Ovary (tissue), 7 donors: ENCODE measurements at regions not wholly inside any gene's neighbourhood (a gene's known extent, or its start where the extent isn't known, plus 50 kb on each side); places are given as distances from the start of the nearest gene placed in this dataset.

Source experiments
- DNase-seq, 5 donors: peaks; one replicate each; pipeline ENCODE4 v3.0.0-alpha.2; 2019 to 2020
- H3K27ac ChIP-seq, 2 donors: fragments of 200-600 bp; one replicate each; pipeline versions ENCODE4 v1.5.1 to v1.8.0; 2019 to 2022
- H3K27me3 ChIP-seq: fragments of 200-600 bp; one replicate; pipeline ENCODE4 v1.8.0; 2022
- H3K36me3 ChIP-seq: fragments of 200-600 bp; sonication (generic); one replicate; pipeline ENCODE4 v1.5.1; 2019
- H3K4me1 ChIP-seq: one replicate; pipeline ENCODE4 v1.8.1; 2013; ENCODE audit warnings: mild to moderate bottlenecking, moderate library complexity; ENCODE audit not compliant: insufficient read depth
- H3K4me3 ChIP-seq: fragments of 200-600 bp; sonication (generic); one replicate; pipeline ENCODE4 v1.5.1; 2017
- H3K9me3 ChIP-seq, 2 donors: fragments of 200-600 bp in 1 of 2; sonication (generic) in 1 of 2; one replicate each; pipeline versions ENCODE4 v1.5.1 to v1.8.1; 2013 to 2019; ENCODE audit warnings: mild to moderate bottlenecking in 1 of 2, moderate library complexity in 1 of 2
- CTCF ChIP-seq, 3 donors: fragments of 450-650 bp in 2 of 3; fragments of 200-600 bp in 1 of 3; IDR thresholded peaks; one replicate each; pipeline versions ENCODE4 v1.5.1 to v1.8.0; 2016 to 2022; ENCODE audit warnings: antibody characterized with exemption in 3 of 3, mild to moderate bottlenecking in 1 of 3
- EP300 ChIP-seq: sonication (generic); formaldehyde crosslinking; IDR thresholded peaks from one replicate; pipeline ENCODE4 v1.6.1; 2017; ENCODE audit warnings: antibody characterized with exemption
- POLR2A ChIP-seq: fragments of 450-650 bp; IDR thresholded peaks from one replicate; pipeline ENCODE4 v1.6.1; 2017; ENCODE audit warnings: antibody characterized with exemption, mild to moderate bottlenecking, moderate library complexity
- WGBS, 3 donors: extraction: QIAGEN DNeasy Blood & Tissue Kit in 1 of 3; methylation state at CpG; one replicate each; pipeline versions ENCODE4 v1.1.5 to v1.1.7; 2013 to 2017; 5-methylcytosine and 5-hydroxymethylcytosine counted together
- intact Hi-C, 4 donors: fragments of 100-400 bp; cut with DNase I; formaldehyde crosslinking; loops; one replicate each; pipeline versions ENCODE4 v1.11.0 to v1.15.1; 2022 to 2023
- donor health status: DM: no; HTN: no; CAD: no; lungs with moderate emphysema.
- donor health status: DM: no; HTN: no; CAD: no.
- donor health status: Bipolar disorder and iron deficiency.
- donor health status: DM: no; HTN: no; CAD: no.
- donor health status: DM: yes; HTN: yes; CAD: no.

GRCh38 chr13:104375614-104376013 is 1309.4 kb upstream of the SLC10A2 start:
- Histone ChIP-seq H3K27ac (no peak overlapping the region), H3K4me3 (no peak overlapping the region), H3K9me3 (no peaks in the 10 kb centered on the region), H3K4me1 (no peaks in the 10 kb centered on the region), H3K27me3 (no peaks in the 10 kb centered on the region), H3K36me3 (no peaks in the 10 kb centered on the region)
- intact Hi-C loops: no loop called here
- DNase-seq: no peak
- WGBS, 3 donors: 42 to 63% (median 49%) methylated on average over 1 of the region's 1 CpG
- TF ChIP-seq EP300 (no peak), POLR2A (no peak), CTCF (IDR thresholded peaks at IDR 0.05) (no peak)

GRCh38 chr13:104372095-104372655 is 1306.0 kb upstream of the SLC10A2 start:
- H3K4me3 ChIP-seq: no peak overlapping the region
- H3K4me1 ChIP-seq: no peaks in the 10 kb centered on the region
- no peaks in the 10 kb centered on the region for H3K36me3 ChIP-seq
- H3K9me3 ChIP-seq: no peaks in the 10 kb centered on the region
- TF ChIP-seq CTCF (IDR thresholded peaks at IDR 0.05) (no peak), POLR2A (no peak)
- no peak for DNase-seq
- no peaks in the 10 kb centered on the region for H3K27me3 ChIP-seq
- 23 to 32% (median 27%) methylated on average over 6 of the region's 6 CpGs for WGBS, 3 donors
- no peak overlapping the region for H3K27ac ChIP-seq
- intact Hi-C loops: no loop called here

GRCh38 chr13:104365430-104365829 is 1299.2 kb upstream of the SLC10A2 start:
- H3K9me3 ChIP-seq: no peaks in the 10 kb centered on the region
- H3K27ac ChIP-seq: no peak overlapping the region
- no peak for DNase-seq
- no peaks in the 10 kb centered on the region for H3K36me3 ChIP-seq
- TF ChIP-seq POLR2A: no peak
- no peak for TF ChIP-seq EP300
- intact Hi-C loops: no loop called here
- no peaks in the 10 kb centered on the region for H3K27me3 ChIP-seq
- 75 to 78% (median 77%) methylated on average over 2 of the region's 2 CpGs for WGBS, 3 donors
- no peaks in the 10 kb centered on the region for H3K4me1 ChIP-seq
- H3K4me3 ChIP-seq: no peak overlapping the region

- WGBS, 3 donors: 49 to 71% (median 51%) methylated on average over 9 of the region's 9 CpGs
- H3K27ac ChIP-seq: no peak overlapping the region
- intact Hi-C loops: no loop called here
- H3K9me3 ChIP-seq: no peaks in the 10 kb centered on the region
- no peak for DNase-seq
- H3K27me3 ChIP-seq: no peaks in the 10 kb centered on the region
- no peak overlapping the region for H3K4me3 ChIP-seq
- TF ChIP-seq POLR2A: no peak
- TF ChIP-seq EP300: no peak
- no peak for TF ChIP-seq CTCF (IDR thresholded peaks at IDR 0.05)
- H3K36me3 ChIP-seq: no peaks in the 10 kb centered on the region
- H3K4me1 ChIP-seq: no peaks in the 10 kb centered on the region
These were observed 1291.6 kb upstream of the SLC10A2 start for GRCh38 chr13:104357672-104358354.

GRCh38 chr13:104357174-104357573 is 1291.0 kb upstream of the SLC10A2 start:
- no peak for DNase-seq
- H3K9me3 ChIP-seq: no peaks in the 10 kb centered on the region
- WGBS, 3 donors: 1 to 16% (median 5%) methylated on average over 5 of the region's 5 CpGs
- H3K27ac ChIP-seq: no peak overlapping the region
- TF ChIP-seq POLR2A (no peak), CTCF (IDR thresholded peaks at IDR 0.05) (no peak), EP300 (no peak)
- H3K4me1 ChIP-seq: no peaks in the 10 kb centered on the region
- intact Hi-C loops: no loop called here
- H3K27me3 ChIP-seq: no peaks in the 10 kb centered on the region
- H3K4me3 ChIP-seq: no peak overlapping the region
- no peaks in the 10 kb centered on the region for H3K36me3 ChIP-seq
